SU-DHL-6 (cell line): ENCODE measurements at regions not wholly inside any gene's neighbourhood (a gene's known extent, or its start where the extent isn't known, plus 50 kb on each side); places are given as distances from the start of the nearest gene placed in this dataset.

Experiments used
- CTCF ChIP-seq: fragments of 200-600 bp; sonication (generic); IDR thresholded peaks from one replicate; pipeline ENCODE4 v1.5.1; 2017; ENCODE audit warnings: antibody characterized with exemption, mild to moderate bottlenecking, low read length, moderate library complexity; ENCODE audit not compliant: insufficient read depth, poor library complexity, severe bottlenecking
- EZH2phosphoT487 ChIP-seq: fragments of 200-600 bp; sonication (generic), shearing (Covaris generic); conservative IDR thresholded peaks from 2 replicates; pipeline ENCODE4 v1.6.1; 2018; ENCODE audit warnings: mild to moderate bottlenecking, antibody characterized with exemption, low read length, moderate library complexity, mixed read lengths

GRCh38 chr10:35797187-35797586 lies 155.1 kb upstream of the FZD8 start:
- TF ChIP-seq CTCF (no peak), EZH2phosphoT487 (no peak)
